ENCODE measurements at regions not wholly inside any gene's neighbourhood (a gene's known extent, or its start where the extent isn't known, plus 50 kb on each side); places are given as distances from the start of the nearest gene placed in this dataset.

DNA sequence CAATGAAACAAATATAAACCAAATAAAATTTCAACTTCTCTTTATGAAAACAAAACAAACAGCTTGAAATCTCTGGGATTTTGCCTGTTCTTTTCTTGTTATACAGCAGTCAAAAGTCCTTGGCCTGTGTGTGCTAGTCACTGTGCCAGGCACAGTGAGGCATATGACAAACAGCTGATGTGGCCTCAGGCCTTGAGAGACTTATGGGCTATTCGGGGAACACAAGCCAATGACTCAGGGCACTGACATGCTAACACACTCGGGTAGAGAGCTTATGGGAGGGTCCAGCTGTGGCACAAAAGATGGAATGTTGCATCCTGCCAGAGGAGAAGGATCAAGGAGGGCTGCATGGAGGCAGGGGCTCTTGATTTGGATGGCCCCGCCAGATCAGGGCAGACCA lies 95.4 kb upstream of the NKX2-2 start:
- no peaks in the 10 kb centered on the region for H3K9me2 ChIP-seq (ENCODE audit: insufficient read depth)
- H3K79me2 ChIP-seq (replicated peaks; ENCODE audit: insufficient read depth), result no peaks in the 10 kb centered on the region
- H3K4me2 ChIP-seq, result no peak overlapping the region
- Mint-ChIP-seq H3K27ac (no peak overlapping the region), H3K4me1 (peaks cover 2% of the 10 kb centered on the region; the same call in 2 of the 3 replicates), H3K9me3 (no peaks in the 10 kb centered on the region), H3K27me3 (ENCODE audit: insufficient read depth, low read depth, poor library complexity) (peaks cover 6% of the 10 kb centered on the region), H3K4me3 (no peak overlapping the region), H3K36me3 (ENCODE audit: low read depth) (no peaks in the 10 kb centered on the region)
- no peaks in the 10 kb centered on the region for H3F3A ChIP-seq (replicated peaks; ENCODE audit: low read depth)
- H3K27ac ChIP-seq (ENCODE audit: low read depth), result no peak overlapping the region
- TF ChIP-seq CREB1 (CRISPR knock-in tag; IDR thresholded peaks at IDR 0.05; ENCODE audit: low read depth) (no peak), JUNB (IDR thresholded peaks at IDR 0.05; ENCODE audit: unreplicated experiment) (no peak), NANOG (IDR thresholded peaks at IDR 0.05; ENCODE audit: borderline replicate concordance) (no peak), REST (IDR thresholded peaks at IDR 0.05; ENCODE audit: unreplicated experiment) (no peak), POLR2AphosphoS5 (IDR thresholded peaks at IDR 0.05; ENCODE audit: low read depth) (no peak), ZNF114 (CRISPR knock-in tag; IDR thresholded peaks at IDR 0.05) (no peak), ZNF331 (CRISPR knock-in tag; IDR thresholded peaks at IDR 0.05; ENCODE audit: low read depth) (no peak)
- TF ChIP-seq, protein P1, sequence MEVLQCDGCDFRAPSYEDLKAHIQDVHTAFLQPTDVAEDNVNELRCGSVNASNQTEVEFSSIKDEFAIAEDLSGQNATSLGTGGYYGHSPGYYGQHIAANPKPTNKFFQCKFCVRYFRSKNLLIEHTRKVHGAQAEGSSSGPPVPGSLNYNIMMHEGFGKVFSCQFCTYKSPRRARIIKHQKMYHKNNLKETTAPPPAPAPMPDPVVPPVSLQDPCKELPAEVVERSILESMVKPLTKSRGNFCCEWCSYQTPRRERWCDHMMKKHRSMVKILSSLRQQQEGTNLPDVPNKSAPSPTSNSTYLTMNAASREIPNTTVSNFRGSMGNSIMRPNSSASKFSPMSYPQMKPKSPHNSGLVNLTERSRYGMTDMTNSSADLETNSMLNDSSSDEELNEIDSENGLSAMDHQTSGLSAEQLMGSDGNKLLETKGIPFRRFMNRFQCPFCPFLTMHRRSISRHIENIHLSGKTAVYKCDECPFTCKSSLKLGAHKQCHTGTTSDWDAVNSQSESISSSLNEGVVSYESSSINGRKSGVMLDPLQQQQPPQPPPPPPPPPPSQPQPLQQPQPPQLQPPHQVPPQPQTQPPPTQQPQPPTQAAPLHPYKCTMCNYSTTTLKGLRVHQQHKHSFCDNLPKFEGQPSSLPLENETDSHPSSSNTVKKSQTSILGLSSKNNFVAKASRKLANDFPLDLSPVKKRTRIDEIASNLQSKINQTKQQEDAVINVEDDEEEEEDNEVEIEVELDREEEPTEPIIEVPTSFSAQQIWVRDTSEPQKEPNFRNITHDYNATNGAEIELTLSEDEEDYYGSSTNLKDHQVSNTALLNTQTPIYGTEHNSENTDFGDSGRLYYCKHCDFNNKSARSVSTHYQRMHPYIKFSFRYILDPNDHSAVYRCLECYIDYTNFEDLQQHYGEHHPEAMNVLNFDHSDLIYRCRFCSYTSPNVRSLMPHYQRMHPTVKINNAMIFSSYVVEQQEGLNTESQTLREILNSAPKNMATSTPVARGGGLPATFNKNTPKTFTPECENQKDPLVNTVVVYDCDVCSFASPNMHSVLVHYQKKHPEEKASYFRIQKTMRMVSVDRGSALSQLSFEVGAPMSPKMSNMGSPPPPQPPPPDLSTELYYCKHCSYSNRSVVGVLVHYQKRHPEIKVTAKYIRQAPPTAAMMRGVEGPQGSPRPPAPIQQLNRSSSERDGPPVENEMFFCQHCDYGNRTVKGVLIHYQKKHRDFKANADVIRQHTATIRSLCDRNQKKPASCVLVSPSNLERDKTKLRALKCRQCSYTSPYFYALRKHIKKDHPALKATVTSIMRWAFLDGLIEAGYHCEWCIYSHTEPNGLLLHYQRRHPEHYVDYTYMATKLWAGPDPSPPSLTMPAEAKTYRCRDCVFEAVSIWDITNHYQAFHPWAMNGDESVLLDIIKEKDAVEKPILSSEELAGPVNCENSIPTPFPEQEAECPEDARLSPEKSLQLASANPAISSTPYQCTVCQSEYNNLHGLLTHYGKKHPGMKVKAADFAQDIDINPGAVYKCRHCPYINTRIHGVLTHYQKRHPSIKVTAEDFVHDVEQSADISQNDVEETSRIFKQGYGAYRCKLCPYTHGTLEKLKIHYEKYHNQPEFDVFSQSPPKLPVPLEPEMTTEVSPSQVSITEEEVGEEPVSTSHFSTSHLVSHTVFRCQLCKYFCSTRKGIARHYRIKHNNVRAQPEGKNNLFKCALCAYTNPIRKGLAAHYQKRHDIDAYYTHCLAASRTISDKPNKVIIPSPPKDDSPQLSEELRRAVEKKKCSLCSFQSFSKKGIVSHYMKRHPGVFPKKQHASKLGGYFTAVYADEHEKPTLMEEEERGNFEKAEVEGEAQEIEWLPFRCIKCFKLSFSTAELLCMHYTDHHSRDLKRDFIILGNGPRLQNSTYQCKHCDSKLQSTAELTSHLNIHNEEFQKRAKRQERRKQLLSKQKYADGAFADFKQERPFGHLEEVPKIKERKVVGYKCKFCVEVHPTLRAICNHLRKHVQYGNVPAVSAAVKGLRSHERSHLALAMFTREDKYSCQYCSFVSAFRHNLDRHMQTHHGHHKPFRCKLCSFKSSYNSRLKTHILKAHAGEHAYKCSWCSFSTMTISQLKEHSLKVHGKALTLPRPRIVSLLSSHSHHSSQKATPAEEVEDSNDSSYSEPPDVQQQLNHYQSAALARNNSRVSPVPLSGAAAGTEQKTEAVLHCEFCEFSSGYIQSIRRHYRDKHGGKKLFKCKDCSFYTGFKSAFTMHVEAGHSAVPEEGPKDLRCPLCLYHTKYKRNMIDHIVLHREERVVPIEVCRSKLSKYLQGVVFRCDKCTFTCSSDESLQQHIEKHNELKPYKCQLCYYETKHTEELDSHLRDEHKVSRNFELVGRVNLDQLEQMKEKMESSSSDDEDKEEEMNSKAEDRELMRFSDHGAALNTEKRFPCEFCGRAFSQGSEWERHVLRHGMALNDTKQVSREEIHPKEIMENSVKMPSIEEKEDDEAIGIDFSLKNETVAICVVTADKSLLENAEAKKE (CRISPR knock-in tag; IDR thresholded peaks at IDR 0.05), result no peak
- no peak for DNase-seq (ENCODE audit: low spot score)
- no peak overlapping the region for H3K4me3 ChIP-seq
- no peaks in the 10 kb centered on the region for H3K36me3 ChIP-seq (ENCODE audit: insufficient read depth)
- no peaks in the 10 kb centered on the region for H4K20me1 ChIP-seq (replicated peaks; ENCODE audit: insufficient read depth)
- no peaks in the 10 kb centered on the region for H3K4me1 ChIP-seq (ENCODE audit: insufficient read depth)
- no peak overlapping the region for H2AFZ ChIP-seq
- ATAC-seq, result no peak
- no peaks in the 10 kb centered on the region for H3K27me3 ChIP-seq (ENCODE audit: insufficient read depth)
